Activated T-helper 1 cell treated with anti-CD3 and anti-CD28 coated beads, Interleukin-12 subunit alpha, Interleukin-12 subunit beta, Interleukin-2, Interleukin-4 antibody, amounts not matched to agents 30 ng/mL and 10 ng/mL and 1 ng/mL, durations not matched to agents 14 hours and 24 hours and 36 hours (primary cell): ENCODE measurements at regions not wholly inside any gene's neighbourhood (a gene's known extent, or its start where the extent isn't known, plus 50 kb on each side); places are given as distances from the start of the nearest gene placed in this dataset.

ENCODE experiments used
- DNase-seq: peaks from one replicate; pipeline ENCODE4 v3.0.0; 2021; ENCODE audit warnings: low spot score
- H3K27ac Mint-ChIP-seq: one replicate; pipeline ENCODE4 v1.8.0; 2021; ENCODE audit warnings: mild to moderate bottlenecking, mixed read lengths
- H3K27me3 Mint-ChIP-seq: one replicate; pipeline ENCODE4 v1.8.0; 2022; ENCODE audit warnings: mild to moderate bottlenecking, moderate library complexity, mixed read lengths; ENCODE audit not compliant: insufficient read depth
- H3K36me3 Mint-ChIP-seq: one replicate; pipeline ENCODE4 v1.8.0; 2021; ENCODE audit warnings: low read depth, mixed read lengths
- H3K4me1 Mint-ChIP-seq: one replicate; pipeline ENCODE4 v1.8.0; 2021; ENCODE audit warnings: low read depth, mixed read lengths
- H3K4me3 Mint-ChIP-seq: one replicate; pipeline ENCODE4 v1.8.0; 2021; ENCODE audit warnings: mild to moderate bottlenecking, moderate library complexity, mixed read lengths
- H3K9me3 Mint-ChIP-seq: one replicate; pipeline ENCODE4 v1.8.0; 2021; ENCODE audit warnings: mixed read lengths
- intact Hi-C: fragments of 100-400 bp; cut with micrococcal nuclease; formaldehyde crosslinking; loops from one replicate; pipeline ENCODE4 v1.15.1; 2024

- H3K36me3 Mint-ChIP-seq = no peaks in the 10 kb centered on the region
- H3K4me1 Mint-ChIP-seq = no peaks in the 10 kb centered on the region
- H3K9me3 Mint-ChIP-seq = no peaks in the 10 kb centered on the region
- H3K27ac Mint-ChIP-seq = no peak overlapping the region
- intact Hi-C loops = no loop called here
- DNase-seq = no peak
- H3K4me3 Mint-ChIP-seq = no peak overlapping the region
- H3K27me3 Mint-ChIP-seq = no peaks in the 10 kb centered on the region
These were observed 89.7 kb upstream of the OGFRL1 start for GRCh38 chr6:71198908-71199307.

DNA sequence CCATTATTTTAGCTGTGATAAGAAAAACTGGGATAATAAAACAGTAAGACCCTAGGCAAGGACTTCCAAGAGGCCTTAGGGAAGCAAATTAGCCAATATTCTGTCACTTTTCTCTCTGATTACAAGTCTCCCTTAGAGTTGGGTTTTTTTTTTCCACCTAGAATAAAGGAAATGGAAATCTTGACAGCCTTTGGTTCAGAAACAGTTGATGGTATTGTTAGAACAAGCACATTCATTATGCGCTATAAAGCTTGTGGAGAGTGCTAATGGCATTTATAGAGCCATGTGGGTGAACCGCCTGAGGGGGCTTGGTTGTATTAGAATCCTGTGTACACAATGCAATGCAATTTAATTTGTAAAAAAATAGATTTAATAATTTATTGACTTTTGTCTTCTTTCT lies 88.9 kb upstream of the OGFRL1 start:
- no peak overlapping the region for H3K27ac Mint-ChIP-seq
- intact Hi-C loops = no loop called here
- H3K9me3 Mint-ChIP-seq = no peaks in the 10 kb centered on the region
- no peak for DNase-seq
- no peaks in the 10 kb centered on the region for H3K4me1 Mint-ChIP-seq
- H3K36me3 Mint-ChIP-seq = no peaks in the 10 kb centered on the region
- H3K4me3 Mint-ChIP-seq = no peak overlapping the region
- no peaks in the 10 kb centered on the region for H3K27me3 Mint-ChIP-seq

- H3K4me1 Mint-ChIP-seq = no peaks in the 10 kb centered on the region
- H3K36me3 Mint-ChIP-seq = no peaks in the 10 kb centered on the region
- H3K27me3 Mint-ChIP-seq = peaks cover 2% of the 10 kb centered on the region
- no peak overlapping the region for H3K4me3 Mint-ChIP-seq
- no peaks in the 10 kb centered on the region for H3K9me3 Mint-ChIP-seq
- intact Hi-C loops = no loop called here
- DNase-seq = no peak
- H3K27ac Mint-ChIP-seq = no peak overlapping the region
These were observed 85.4 kb upstream of the OGFRL1 start for GRCh38 chr6:71203206-71203605.

GRCh38 chr6:71204741-71205140 lies 83.9 kb upstream of the OGFRL1 start:
- Mint-ChIP-seq H3K27ac (no peak overlapping the region), H3K36me3 (no peaks in the 10 kb centered on the region), H3K4me3 (no peak overlapping the region), H3K27me3 (peaks cover 2% of the 10 kb centered on the region), H3K4me1 (no peaks in the 10 kb centered on the region), H3K9me3 (no peaks in the 10 kb centered on the region)
- DNase-seq = no peak
- intact Hi-C loops = no loop called here

DNA sequence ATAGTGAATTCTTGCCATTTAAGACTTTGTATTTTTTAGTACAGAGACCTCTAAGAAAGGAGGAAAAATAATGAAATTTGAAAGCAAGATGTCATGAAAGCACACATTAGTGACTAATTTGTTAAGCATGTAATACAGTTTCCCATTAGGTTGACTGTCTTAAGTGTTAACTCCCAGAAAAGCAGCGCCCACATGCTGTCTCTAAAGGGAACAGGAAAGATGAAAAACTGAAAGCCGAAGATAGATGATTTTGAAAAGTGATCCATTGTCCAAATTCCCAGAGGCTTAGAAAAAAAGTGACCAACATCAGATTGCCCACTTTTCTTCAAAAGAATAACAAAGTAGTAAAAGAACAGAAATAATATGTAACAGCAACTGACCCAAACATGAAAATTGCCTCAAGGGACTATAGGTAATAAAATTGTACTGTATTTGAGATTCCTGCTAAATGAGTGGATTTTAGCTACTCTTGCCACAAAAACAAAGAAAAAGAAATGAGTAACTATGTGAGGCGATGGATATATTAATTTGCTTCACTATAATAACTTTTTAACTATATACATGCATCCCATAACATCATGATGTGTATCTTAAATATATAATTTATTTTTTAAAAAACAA lies 83.2 kb upstream of the OGFRL1 start:
- H3K27ac Mint-ChIP-seq = no peak overlapping the region
- H3K4me1 Mint-ChIP-seq = no peaks in the 10 kb centered on the region
- no peak for DNase-seq
- no peaks in the 10 kb centered on the region for H3K9me3 Mint-ChIP-seq
- H3K27me3 Mint-ChIP-seq = peaks cover 2% of the 10 kb centered on the region
- H3K4me3 Mint-ChIP-seq = no peak overlapping the region
- no peaks in the 10 kb centered on the region for H3K36me3 Mint-ChIP-seq
- intact Hi-C loops = no loop called here

DNA sequence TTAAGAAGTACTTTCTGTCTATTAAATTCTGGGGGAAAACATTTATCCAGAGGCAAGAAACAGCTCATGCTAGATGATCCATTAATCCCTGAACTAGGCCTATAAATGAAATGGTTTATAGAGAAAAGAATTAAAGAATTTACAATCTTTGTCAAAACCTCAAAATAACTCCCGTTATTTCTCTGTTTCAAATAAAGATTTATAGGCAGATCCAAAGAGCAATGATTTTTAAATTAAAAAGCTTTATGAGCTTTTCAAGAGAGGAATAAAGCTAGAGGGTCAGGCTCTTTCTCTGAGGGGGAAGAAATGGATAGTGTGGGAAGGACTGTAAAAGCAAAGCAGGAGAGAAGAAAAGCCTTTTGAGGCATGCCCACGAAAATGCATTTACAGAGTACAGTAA lies 82.5 kb upstream of the OGFRL1 start:
- Mint-ChIP-seq H3K4me3 (no peak overlapping the region), H3K4me1 (no peaks in the 10 kb centered on the region), H3K27ac (no peak overlapping the region), H3K9me3 (no peaks in the 10 kb centered on the region), H3K27me3 (peaks cover 2% of the 10 kb centered on the region), H3K36me3 (no peaks in the 10 kb centered on the region)
- no peak for DNase-seq
- intact Hi-C loops = no loop called here

- Mint-ChIP-seq H3K27me3 (peaks cover 4% of the 10 kb centered on the region), H3K4me1 (no peaks in the 10 kb centered on the region), H3K4me3 (no peak overlapping the region), H3K36me3 (no peaks in the 10 kb centered on the region), H3K27ac (no peak overlapping the region), H3K9me3 (no peaks in the 10 kb centered on the region)
- no peak for DNase-seq
- intact Hi-C loops = no loop called here
These were observed 79.4 kb upstream of the OGFRL1 start for GRCh38 chr6:71209206-71209605.

GRCh38 chr6:71209626-71210025 lies 79.0 kb upstream of the OGFRL1 start:
- intact Hi-C loops = no loop called here

GRCh38 chr6:71211799-71212198 lies 76.8 kb upstream of the OGFRL1 start:
- no peak overlapping the region for H3K4me3 Mint-ChIP-seq
- H3K9me3 Mint-ChIP-seq = no peaks in the 10 kb centered on the region
- intact Hi-C loops = no loop called here
- no peaks in the 10 kb centered on the region for H3K36me3 Mint-ChIP-seq
- H3K27ac Mint-ChIP-seq = no peak overlapping the region
- H3K4me1 Mint-ChIP-seq = no peaks in the 10 kb centered on the region
- H3K27me3 Mint-ChIP-seq = peaks cover 9% of the 10 kb centered on the region
- DNase-seq = no peak

More at GRCh38 chr6:71209626-71210025, 79.0 kb upstream of the OGFRL1 start:
- no peaks in the 10 kb centered on the region for H3K4me1 Mint-ChIP-seq
- no peak overlapping the region for H3K4me3 Mint-ChIP-seq
- H3K36me3 Mint-ChIP-seq = no peaks in the 10 kb centered on the region
- H3K9me3 Mint-ChIP-seq = no peaks in the 10 kb centered on the region
- H3K27me3 Mint-ChIP-seq = peaks cover 4% of the 10 kb centered on the region
- H3K27ac Mint-ChIP-seq = no peak overlapping the region
- no peak for DNase-seq

DNA sequence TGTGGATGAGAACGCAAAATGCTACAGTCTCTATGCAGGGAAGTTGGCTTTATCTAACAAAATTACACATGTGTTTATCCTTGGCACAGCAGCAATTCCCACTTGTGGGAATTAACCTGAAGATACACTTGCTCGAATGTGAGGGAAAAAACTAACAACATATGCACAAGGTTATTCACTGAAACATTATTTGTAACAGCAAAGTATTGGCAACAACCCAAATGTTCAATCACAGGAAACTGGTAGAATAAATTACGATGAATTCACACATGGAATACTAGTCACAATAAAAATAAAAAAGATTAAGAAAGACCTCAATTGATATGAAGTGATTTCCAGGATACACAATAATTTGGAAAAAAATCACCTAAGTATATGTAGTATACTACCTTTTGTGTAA lies 68.1 kb upstream of the OGFRL1 start:
- H3K27ac Mint-ChIP-seq = no peak overlapping the region
- no peak for DNase-seq
- H3K4me3 Mint-ChIP-seq = no peak overlapping the region
- no peaks in the 10 kb centered on the region for H3K36me3 Mint-ChIP-seq
- intact Hi-C loops = no loop called here
- H3K4me1 Mint-ChIP-seq = no peaks in the 10 kb centered on the region
- H3K9me3 Mint-ChIP-seq = no peaks in the 10 kb centered on the region
- peaks cover 6% of the 10 kb centered on the region for H3K27me3 Mint-ChIP-seq

GRCh38 chr6:71222671-71223070 lies 65.9 kb upstream of the OGFRL1 start:
- DNase-seq = no peak
- Mint-ChIP-seq H3K9me3 (no peaks in the 10 kb centered on the region), H3K4me1 (no peaks in the 10 kb centered on the region), H3K4me3 (no peak overlapping the region), H3K27me3 (peaks cover 3% of the 10 kb centered on the region), H3K36me3 (no peaks in the 10 kb centered on the region), H3K27ac (no peak overlapping the region)
- intact Hi-C loops = no loop called here

- no peaks in the 10 kb centered on the region for H3K36me3 Mint-ChIP-seq
- no peaks in the 10 kb centered on the region for H3K9me3 Mint-ChIP-seq
- H3K27ac Mint-ChIP-seq = no peak overlapping the region
- peaks cover 3% of the 10 kb centered on the region for H3K27me3 Mint-ChIP-seq
- intact Hi-C loops = no loop called here
- no peak overlapping the region for H3K4me3 Mint-ChIP-seq
- peaks cover 7% of the 10 kb centered on the region for H3K4me1 Mint-ChIP-seq
- no peak for DNase-seq
These were observed 64.6 kb upstream of the OGFRL1 start for GRCh38 chr6:71224011-71224410.

DNA sequence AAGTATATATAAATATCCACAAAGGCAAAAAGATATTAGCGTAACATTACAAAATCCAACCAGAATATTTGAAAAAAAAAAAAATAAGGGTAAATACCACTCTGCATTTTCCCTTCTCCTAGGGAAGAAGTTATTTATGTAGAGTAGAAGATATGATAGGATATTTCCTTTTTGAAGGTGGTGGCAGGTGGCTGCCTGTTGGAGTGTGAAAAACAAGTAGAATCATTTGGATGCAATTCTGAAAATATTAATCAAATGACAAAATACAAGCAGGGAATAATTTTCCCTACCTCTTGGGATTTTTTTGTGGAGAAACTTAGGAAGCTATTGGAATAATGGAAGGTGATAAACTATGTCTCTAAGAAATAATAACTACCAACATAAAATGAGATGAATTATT lies 62.5 kb upstream of the OGFRL1 start:
- Mint-ChIP-seq H3K4me3 (no peak overlapping the region), H3K27me3 (peaks cover 3% of the 10 kb centered on the region), H3K27ac (no peak overlapping the region), H3K4me1 (peaks cover 9% of the 10 kb centered on the region), H3K9me3 (no peaks in the 10 kb centered on the region), H3K36me3 (no peaks in the 10 kb centered on the region)
- intact Hi-C loops = no loop called here
- DNase-seq = no peak

DNA sequence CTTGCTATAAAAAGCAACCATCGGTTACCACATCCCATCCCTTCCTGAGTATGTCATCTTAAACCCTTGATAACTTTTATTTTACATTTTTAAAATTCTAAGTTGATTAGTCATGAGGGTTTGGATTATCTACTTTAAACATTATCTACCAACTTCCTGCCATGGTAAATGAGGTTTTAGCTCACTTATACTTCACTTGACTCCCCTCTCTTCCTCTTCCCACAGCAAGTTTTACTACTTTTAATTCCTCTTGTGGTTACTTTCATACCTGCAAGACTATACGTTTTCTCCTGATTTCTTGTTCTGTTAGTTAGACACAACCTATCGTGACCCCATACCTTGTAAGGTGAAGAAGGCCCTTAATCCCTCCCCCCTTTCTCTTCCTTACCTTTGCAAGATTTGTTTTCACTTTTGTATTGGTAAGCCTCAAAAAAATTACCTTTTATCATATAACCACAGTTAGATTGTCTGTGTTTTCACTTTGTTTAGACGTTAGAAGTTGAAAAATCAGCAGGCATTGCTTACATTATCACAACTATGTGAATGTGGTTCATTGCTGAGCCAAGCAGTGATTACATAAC lies 60.1 kb upstream of the OGFRL1 start:
- H3K4me3 Mint-ChIP-seq = no peak overlapping the region
- intact Hi-C loops = no loop called here
- peaks cover 9% of the 10 kb centered on the region for H3K4me1 Mint-ChIP-seq
- no peaks in the 10 kb centered on the region for H3K36me3 Mint-ChIP-seq
- H3K27me3 Mint-ChIP-seq = peaks cover 2% of the 10 kb centered on the region
- no peak overlapping the region for H3K27ac Mint-ChIP-seq
- H3K9me3 Mint-ChIP-seq = no peaks in the 10 kb centered on the region
- DNase-seq = no peak
